Spleen (tissue), 7 donors: ENCODE measurements at regions not wholly inside any gene's neighbourhood (a gene's known extent, or its start where the extent isn't known, plus 50 kb on each side); places are given as distances from the start of the nearest gene placed in this dataset.

Experiments
- CTCF ChIP-seq, 11 experiments: fragments of 200-600 bp in 7 of 11; fragments of 450-650 bp in 4 of 11; sonication (generic) in 4 of 11; IDR thresholded peaks in 8 of 11; conservative IDR thresholded peaks in 3 of 11; 1 replicate in 7 of 11; 2 replicates in 4 of 11; pipeline versions ENCODE4 v1.4.0 to v1.8.0; 2016 to 2021; ENCODE audit warnings: antibody characterized with exemption in 11 of 11, inconsistent platforms in 4 of 11, mild to moderate bottlenecking in 1 of 11
- POLR2A ChIP-seq, 3 donors: fragments of 450-650 bp; IDR thresholded peaks; one replicate each; pipeline ENCODE4 v1.5.1; 2017; ENCODE audit warnings: antibody characterized with exemption in 3 of 3, mild to moderate bottlenecking in 1 of 3
- POLR2AphosphoS5 ChIP-seq, 3 donors: sonication (generic); formaldehyde crosslinking; IDR thresholded peaks; one replicate each; pipeline ENCODE4 v1.5.1; 2017; ENCODE audit warnings: antibody characterized with exemption in 3 of 3
- donor health status: DM: no; HTN: no; CAD: no; lungs with moderate emphysema.
- donor health status: DM: no; HTN: no; CAD: no.
- donor health status: DM: no; HTN: no; CAD: no.

- TF ChIP-seq CTCF (IDR thresholded peaks at IDR 0.05 in 8 of 11, conservative IDR thresholded peaks at IDR 0.05 in 3 of 11) = no peak
- TF ChIP-seq POLR2A (IDR thresholded peaks at IDR 0.05) = no peak
- no peak for TF ChIP-seq POLR2AphosphoS5 (IDR thresholded peaks at IDR 0.05)
Measured at GRCh38 chr11:42958635-42959034, 353.2 kb upstream of the API5 start.
